HCT116 (cell line): ENCODE measurements at regions not wholly inside any gene's neighbourhood (a gene's known extent, or its start where the extent isn't known, plus 50 kb on each side); places are given as distances from the start of the nearest gene placed in this dataset.

Source experiments
- ATAC-seq: fragments of 200-7000 bp; cut with Tn5 transposase; 2 replicates; pipeline ENCODE4 v1.9.1; 2020; ENCODE audit warnings: mild to moderate bottlenecking, moderate library complexity
- BruUV-seq: library from RNA; stranded (reverse); fragments of 400-500 nt; replicated peaks from 2 replicates; lab custom pipeline; 2021; lab: Mats Ljungman, UMichigan
- CTCF ChIA-PET: fragments of 300-600 bp; sonication (Branson Sonifier 250); formaldehyde crosslinking; loops from one replicate; lab custom pipeline; 2021; ENCODE audit warnings: antibody characterized with exemption; lab: Charles Lee
- POLR2A ChIA-PET: fragments of 300-600, 350-600 bp; sonication (Branson Sonifier 250); formaldehyde crosslinking; loops from one replicate; lab custom pipeline; 2021; ENCODE audit warnings: antibody characterized with exemption; lab: Charles Lee
- RAD21 ChIA-PET, 2 experiments: fragments of 300-600 bp; sonication (Branson Sonifier 250); formaldehyde crosslinking; loops; one replicate each; lab custom pipeline; 2023; ENCODE audit warnings: low total read pairs in 2 of 2; ENCODE audit not compliant: uncharacterized antibody in 2 of 2, unreplicated experiment in 2 of 2, low non-redundant PET in 1 of 2; lab: Charles Lee
- DNase-seq: peaks from one replicate; pipeline ENCODE4 v3.0.0-alpha.2; 2010; ENCODE audit warnings: low read depth, low spot score
- H2AFZ ChIP-seq: fragments of 200-600 bp; shearing (Covaris generic), sonication (generic); 2 replicates; pipeline ENCODE4 v1.6.1; 2017; ENCODE audit warnings: low read depth, mixed run types, mixed read lengths, antibody characterized with exemption, low read length; ENCODE audit not compliant: poor library complexity, severe bottlenecking
- H3K27ac ChIP-seq: 2 replicates; pipeline ENCODE4 v1.5.1; 2012; ENCODE audit warnings: low read depth, low read length
- H3K27me3 ChIP-seq: fragments of 200-600 bp; sonication (generic); 2 replicates; pipeline ENCODE4 v1.6.1; 2016; ENCODE audit warnings: mixed run types, low read length, mixed read lengths; ENCODE audit not compliant: insufficient read depth
- H3K36me3 ChIP-seq, 2 experiments: fragments of 200-500 bp in 1 of 2; fragments of 200-600 bp in 1 of 2; sonication (Bioruptor generic) in 1 of 2; sonication (generic) in 1 of 2; 2 replicates each; pipeline versions ENCODE4 v1.5.1 to v1.6.1; 2014 to 2016; ENCODE audit warnings: low read length in 2 of 2, inconsistent platforms in 1 of 2, mixed read lengths in 1 of 2, mixed run types in 1 of 2; ENCODE audit not compliant: insufficient read depth in 2 of 2, control insufficient read depth in 1 of 2
- H3K4me1 ChIP-seq, 2 experiments: fragments of 200-600 bp in 1 of 2; sonication (generic) in 1 of 2; 2 replicates each; pipeline versions ENCODE4 v1.5.1 to v1.6.1; 2012 to 2017; ENCODE audit warnings: low read length in 2 of 2, inconsistent platforms in 1 of 2, mild to moderate bottlenecking in 1 of 2, mixed read lengths in 1 of 2, mixed run types in 1 of 2, moderate library complexity in 1 of 2; ENCODE audit not compliant: insufficient read depth in 2 of 2, control insufficient read depth in 1 of 2
- H3K4me2 ChIP-seq: fragments of 200-600 bp; sonication (generic); 2 replicates; pipeline ENCODE4 v1.6.1; 2017; ENCODE audit warnings: mixed run types, low read length, mixed read lengths
- H3K4me3 ChIP-seq, 2 experiments: fragments of 200-600 bp in 1 of 2; sonication (generic) in 1 of 2; replicated peaks in 1 of 2; 2 replicates each; pipeline ENCODE4 v1.5.1; 2011 to 2016; ENCODE audit warnings: low read length in 2 of 2, control low read depth in 1 of 2, low read depth in 1 of 2, mild to moderate bottlenecking in 1 of 2, mixed read lengths in 1 of 2, mixed run types in 1 of 2
- H3K79me2 ChIP-seq: fragments of 200-600 bp; sonication (generic); 2 replicates; pipeline ENCODE4 v1.6.1; 2017; ENCODE audit warnings: mild to moderate bottlenecking, mixed run types, low read length, moderate library complexity, mixed read lengths; ENCODE audit not compliant: insufficient read depth
- H3K9ac ChIP-seq: fragments of 200-600 bp; sonication (generic); 2 replicates; pipeline ENCODE4 v1.6.1; 2016; ENCODE audit warnings: low read length, mixed read lengths
- H3K9me2 ChIP-seq: fragments of 200-600 bp; sonication (generic), shearing (Covaris generic); 2 replicates; pipeline ENCODE4 v1.6.1; 2017; ENCODE audit warnings: mixed run types, mild to moderate bottlenecking, moderate library complexity; ENCODE audit not compliant: insufficient read depth
- H3K9me3 ChIP-seq, 2 experiments: fragments of 200-500 bp in 1 of 2; fragments of 200-600 bp in 1 of 2; sonication (Bioruptor generic) in 1 of 2; sonication (generic) in 1 of 2; 2 replicates each; pipeline ENCODE4 v1.6.1; 2014 to 2017; ENCODE audit warnings: low read length in 2 of 2, mixed read lengths in 2 of 2, inconsistent platforms in 1 of 2, low read depth in 1 of 2, mild to moderate bottlenecking in 1 of 2, mixed run types in 1 of 2, moderate library complexity in 1 of 2; ENCODE audit not compliant: control insufficient read depth in 1 of 2, insufficient read depth in 1 of 2
- H4K20me1 ChIP-seq: fragments of 200-600 bp; sonication (generic), shearing (Covaris generic); 2 replicates; pipeline ENCODE4 v1.6.1; 2017; ENCODE audit warnings: mixed run types, mild to moderate bottlenecking, moderate library complexity; ENCODE audit not compliant: insufficient read depth
- ATF3 ChIP-seq: IDR thresholded peaks from 2 replicates; pipeline ENCODE4 v1.6.1; 2012
- CBX3 ChIP-seq: IDR thresholded peaks from 2 replicates; pipeline ENCODE4 v1.6.1; 2012; ENCODE audit warnings: low read depth
- CEBPB ChIP-seq: IDR thresholded peaks from 2 replicates; pipeline ENCODE4 v1.6.1; 2012; ENCODE audit warnings: low read depth
- CTCF ChIP-seq, 3 experiments: fragments of 200-600 bp in 1 of 3; sonication (generic) in 1 of 3; IDR thresholded peaks in 2 of 3; conservative IDR thresholded peaks in 1 of 3; 2 replicates each; pipeline ENCODE4 v1.5.1; 2012 to 2017; ENCODE audit warnings: low read depth in 2 of 3, low read length in 2 of 3, antibody characterized with exemption in 1 of 3, borderline replicate concordance in 1 of 3, control low read depth in 1 of 3, mild to moderate bottlenecking in 1 of 3, mixed read lengths in 1 of 3, mixed run types in 1 of 3, moderate library complexity in 1 of 3; ENCODE audit not compliant: insufficient read depth in 1 of 3
- EGR1 ChIP-seq: IDR thresholded peaks from 2 replicates; pipeline ENCODE4 v1.6.1; 2012; ENCODE audit warnings: low read depth
- ELF1 ChIP-seq: IDR thresholded peaks from 2 replicates; pipeline ENCODE4 v1.6.1; 2012; ENCODE audit warnings: low read depth, borderline replicate concordance
- EZH2 ChIP-seq: fragments of 200-600 bp; sonication (generic); IDR thresholded peaks from 2 replicates; pipeline ENCODE4 v1.6.1; 2017; ENCODE audit warnings: antibody characterized with exemption, mixed run types
- EZH2phosphoT487 ChIP-seq: fragments of 200-600 bp; IDR thresholded peaks from 2 replicates; pipeline ENCODE4 v1.6.1; 2018; ENCODE audit warnings: antibody characterized with exemption, borderline replicate concordance
- FOSL1 ChIP-seq: IDR thresholded peaks from 2 replicates; pipeline ENCODE4 v1.6.1; 2012; ENCODE audit warnings: low read depth
- JUND ChIP-seq: IDR thresholded peaks from 2 replicates; pipeline ENCODE4 v1.6.1; 2012
- POLR2A ChIP-seq: IDR thresholded peaks from 2 replicates; pipeline ENCODE4 v1.7.0; 2011; ENCODE audit warnings: borderline replicate concordance; ENCODE audit not compliant: insufficient read depth, insufficient read length; ENCODE audit errors: extremely low read depth
- POLR2AphosphoS5 ChIP-seq: IDR thresholded peaks from 2 replicates; pipeline ENCODE4 v1.6.1; 2011; ENCODE audit warnings: mild to moderate bottlenecking, low read depth, low read length, moderate library complexity
- REST ChIP-seq: IDR thresholded peaks from 2 replicates; pipeline ENCODE4 v1.6.1; 2012; ENCODE audit warnings: low read depth
- SP1 ChIP-seq: IDR thresholded peaks from 2 replicates; pipeline ENCODE4 v1.6.1; 2012; ENCODE audit warnings: low read depth
- SRF ChIP-seq: IDR thresholded peaks from 2 replicates; pipeline ENCODE4 v1.6.1; 2012; ENCODE audit warnings: low read depth
- TCF7L2 ChIP-seq: IDR thresholded peaks from 2 replicates; pipeline ENCODE4 v1.7.0; 2011; ENCODE audit warnings: borderline replicate concordance, inconsistent platforms; ENCODE audit not compliant: insufficient read depth, insufficient read length; ENCODE audit errors: extremely low read depth
- YY1 ChIP-seq: IDR thresholded peaks from 2 replicates; pipeline ENCODE4 v1.6.1; 2011; ENCODE audit warnings: low read length, low read depth, moderate library complexity, mild to moderate bottlenecking; ENCODE audit not compliant: insufficient replicate concordance; ENCODE audit errors: extremely low read depth
- ZBTB33 ChIP-seq: IDR thresholded peaks from 2 replicates; pipeline ENCODE4 v1.6.1; 2011; ENCODE audit warnings: mild to moderate bottlenecking, low read length, moderate library complexity; ENCODE audit not compliant: insufficient replicate concordance; ENCODE audit errors: extremely low read depth
- ZFX ChIP-seq: fragments of 450-650 bp; IDR thresholded peaks from 2 replicates; pipeline ENCODE4 v1.6.1; 2017
- intact Hi-C: fragments of 100-400 bp; cut with micrococcal nuclease; formaldehyde crosslinking; loops from 2 replicates; pipeline ENCODE4 v1.10.0; 2022

- TF ChIP-seq EGR1, result no peak
- TF ChIP-seq ZFX, result no peak
- TF ChIP-seq CEBPB, result no peak
- TF ChIP-seq EZH2, result no peak
- no peak for TF ChIP-seq FOSL1
- no peak for TF ChIP-seq SP1
- no peak for TF ChIP-seq ZBTB33
- no peak for TF ChIP-seq CBX3
- TF ChIP-seq, all 23 proteins: peak for 0
Observed at GRCh38 chr1:103958699-103959098, 209.0 kb downstream of the AMY1C start (continued).

GRCh38 chr1:103959565-103959964 lies 209.9 kb downstream of the AMY1C start:
- Histone ChIP-seq H3K9me2 (no peaks in the 10 kb centered on the region), H2AFZ (no peak overlapping the region), H3K27ac (no peak overlapping the region), H3K27me3 (no peaks in the 10 kb centered on the region), H3K79me2 (no peaks in the 10 kb centered on the region), H3K36me3 (no peaks in the 10 kb centered on the region), H3K4me1 (no peaks in the 10 kb centered on the region), H3K9ac (no peak overlapping the region), H3K4me2 (no peak overlapping the region), H4K20me1 (no peaks in the 10 kb centered on the region), H3K9me3 (peaks cover 0 to 14% of the 10 kb centered on the region in 2 experiments; a peak in 2 of 4 replicates), H3K4me3 (no peak overlapping the region)
- ChIA-PET CTCF (no interaction called here), POLR2A (no interaction called here), RAD21 (no interaction called here)
- DNase-seq, result no peak
- TF ChIP-seq REST (no peak), CEBPB (no peak), JUND (no peak), CTCF (IDR thresholded peaks at IDR 0.05 in 2 of 3, conservative IDR thresholded peaks at IDR 0.05 in 1 of 3; ENCODE audit: borderline replicate concordance in 1 of 3, insufficient read depth in 1 of 3, low read depth in 2 of 3, low read length in 2 of 3) (no peak), SP1 (no peak), ZFX (no peak), SRF (no peak), POLR2AphosphoS5 (no peak), YY1 (no peak), ATF3 (no peak), ELF1 (no peak), EZH2phosphoT487 (no peak), POLR2A (no peak), TCF7L2 (no peak), FOSL1 (no peak), CBX3 (no peak)
- no TSS peak for BruUV-seq
- intact Hi-C loops, result no loop called here
- no peak for ATAC-seq
